GM12878 (cell line): ENCODE measurements at regions not wholly inside any gene's neighbourhood (a gene's known extent, or its start where the extent isn't known, plus 50 kb on each side); places are given as distances from the start of the nearest gene placed in this dataset.

ENCODE experiments used
- ATAC-seq: fragments of 200-7000 bp; cut with Tn5 transposase; 3 replicates; pipeline ENCODE4 v1.9.1; 2020; ENCODE audit warnings: mild to moderate bottlenecking, moderate library complexity
- BruUV-seq: library from RNA; stranded (reverse); fragments of 400-500 nt; replicated peaks from 2 replicates; lab custom pipeline; 2021; lab: Mats Ljungman, UMichigan
- CTCF ChIA-PET: fragments of 300-600 bp; sonication (Branson Sonifier 250); formaldehyde crosslinking; extraction: SDS; loops from one replicate; lab custom pipeline; 2021; ENCODE audit warnings: inconsistent platforms; lab: Yijun Ruan, JAX
- POLR2A ChIA-PET: fragments of 350-600 bp; formaldehyde crosslinking; extraction: SDS; loops from one replicate; lab custom pipeline; 2021; ENCODE audit warnings: inconsistent platforms; lab: Charles Lee
- RAD21 ChIA-PET: fragments of 300-600 bp; sonication (Branson Sonifier 250); formaldehyde crosslinking; loops from one replicate; lab custom pipeline; 2023; ENCODE audit warnings: antibody characterized with exemption; ENCODE audit not compliant: unreplicated experiment; lab: Charles Lee
- SMC1A ChIA-PET: fragments of 300-600 bp; sonication (Branson Sonifier 250); formaldehyde crosslinking; loops from one replicate; lab custom pipeline; 2023; ENCODE audit not compliant: unreplicated experiment, uncharacterized antibody; lab: Charles Lee
- DNase-seq: peaks from one replicate; pipeline ENCODE4 v3.0.0-alpha.2; 2011; ENCODE audit warnings: low read depth, low spot score
- FAIRE-seq: peaks from 3 replicates; lab custom pipeline; 2011; peaks lifted over from hg19 to GRCh38; lab: Jason Lieb, UNC
- H2AFZ ChIP-seq: 2 replicates; pipeline ENCODE4 v1.6.0; 2011; ENCODE audit warnings: low read depth, low read length, control low read depth; ENCODE audit not compliant: control insufficient read depth
- H3K27ac ChIP-seq: 2 replicates; pipeline ENCODE4 v1.5.1; 2011; ENCODE audit warnings: control low read depth; ENCODE audit not compliant: control insufficient read depth, insufficient read depth
- H3K27me3 ChIP-seq, 2 experiments: replicated peaks in 1 of 2; 2 replicates each; pipeline versions ENCODE4 v1.6.0 to v1.6.1; 2011; ENCODE audit warnings: low read length in 1 of 2; ENCODE audit not compliant: control insufficient read depth in 2 of 2, insufficient read depth in 2 of 2
- H3K36me3 ChIP-seq, 2 experiments: 2 replicates each; pipeline ENCODE4 v1.5.1; 2011; ENCODE audit warnings: low read length in 1 of 2; ENCODE audit not compliant: control insufficient read depth in 2 of 2, insufficient read depth in 2 of 2
- H3K4me1 ChIP-seq: 2 replicates; pipeline ENCODE4 v1.6.1; 2011; ENCODE audit warnings: mild to moderate bottlenecking, low read length, moderate library complexity, mixed read lengths; ENCODE audit not compliant: control insufficient read depth, insufficient read depth
- H3K4me2 ChIP-seq: 2 replicates; pipeline ENCODE4 v1.6.0; 2011; ENCODE audit warnings: control low read depth; ENCODE audit not compliant: control insufficient read depth, insufficient read depth
- H3K4me3 ChIP-seq: fragments of 200-600 bp; sonication (generic); 2 replicates; pipeline ENCODE4 v1.5.1; 2016
- H3K79me2 ChIP-seq: 2 replicates; pipeline ENCODE4 v1.6.0; 2011; ENCODE audit warnings: low read length; ENCODE audit not compliant: control insufficient read depth, insufficient read depth
- H3K9ac ChIP-seq: 2 replicates; pipeline ENCODE4 v1.8.0; 2011; ENCODE audit warnings: low read length, control low read depth, mixed read lengths; ENCODE audit not compliant: control insufficient read depth, insufficient read depth
- H3K9me3 ChIP-seq: replicated peaks from 3 replicates; pipeline ENCODE4 v1.5.1; 2011; ENCODE audit warnings: mild to moderate bottlenecking, low read length; ENCODE audit not compliant: control insufficient read depth, insufficient read depth
- H4K20me1 ChIP-seq: 2 replicates; pipeline ENCODE4 v1.6.0; 2011; ENCODE audit not compliant: control insufficient read depth, insufficient read depth
- DPF2 ChIP-seq: fragments of 450-650 bp; IDR thresholded peaks from 2 replicates; pipeline ENCODE4 v1.6.1; 2017; ENCODE audit warnings: mild to moderate bottlenecking
- HDAC6 ChIP-seq: fragments of 200-600 bp; sonication (generic); IDR thresholded peaks from one replicate; pipeline ENCODE4 v1.8.0; 2017; ENCODE audit warnings: antibody characterized with exemption; ENCODE audit not compliant: unreplicated experiment
- NKRF ChIP-seq: fragments of 450-650 bp; conservative IDR thresholded peaks from 2 replicates; pipeline ENCODE4 v1.6.1; 2017; ENCODE audit warnings: mild to moderate bottlenecking, moderate library complexity
- TARDBP ChIP-seq: IDR thresholded peaks from 2 replicates; pipeline ENCODE4 v1.6.1; 2016; ENCODE audit warnings: borderline replicate concordance
- WGBS: methylation state at CpG from one replicate; pipeline ENCODE4 v1.1.6; 2016; ENCODE audit warnings: low lambda C conversion rate; ENCODE audit not compliant: insufficient replicate concordance, insufficient coverage; ENCODE audit errors: missing lambda C conversion rate; 5-methylcytosine and 5-hydroxymethylcytosine counted together
- in situ Hi-C: fragments of 300-500 bp; cut with MboI; formaldehyde crosslinking; loops from 9 replicates; pipeline ENCODE4 v1.14.3; 2018; ENCODE audit warnings: mixed read lengths
- intact Hi-C: fragments of 100-400 bp; cut with micrococcal nuclease; formaldehyde crosslinking; loops from one replicate; pipeline ENCODE4 v1.14.2; 2022; ENCODE audit not compliant: unreplicated experiment

- H3K27ac ChIP-seq = no peak overlapping the region
These were observed 484.5 kb downstream of the KCNJ2 start for GRCh38 chr17:70653850-70654249.

More at GRCh38 chr17:70653850-70654249, 484.5 kb downstream of the KCNJ2 start:
- no peaks in the 10 kb centered on the region for H4K20me1 ChIP-seq
- H2AFZ ChIP-seq = no peak overlapping the region
- H3K36me3 ChIP-seq = no peaks in the 10 kb centered on the region
- H3K9me3 ChIP-seq = no peaks in the 10 kb centered on the region
- H3K9ac ChIP-seq = no peak overlapping the region
- ChIA-PET POLR2A (no interaction called here), RAD21 (no interaction called here), CTCF (interaction anchor here (1.0 kb wide), 1 partner anchor 102 kb away, joined by 3 read pairs; no protein-coding TSS in a partner anchor)
- in situ Hi-C loops = no loop called here
- no peaks in the 10 kb centered on the region for H3K4me1 ChIP-seq
- no peak overlapping the region for H3K4me3 ChIP-seq
- no TSS peak for BruUV-seq
- H3K27me3 ChIP-seq = no peaks in the 10 kb centered on the region
- H3K4me2 ChIP-seq = no peak overlapping the region
- FAIRE-seq = no peak
- no peaks in the 10 kb centered on the region for H3K79me2 ChIP-seq
- intact Hi-C loops = no loop called here
- DNase-seq = no peak
- no peak for TF ChIP-seq TARDBP
- no peak for TF ChIP-seq DPF2
- no peak for TF ChIP-seq HDAC6
- TF ChIP-seq NKRF = no peak
- TF ChIP-seq, all 136 proteins: peak for 0
- ATAC-seq = no peak
- SMC1A ChIA-PET = interaction anchor here (1.1 kb wide), 1 partner anchor 25 kb away, joined by 3 read pairs; no protein-coding TSS in a partner anchor
- WGBS = 37% methylated on average over 3 of the region's 3 CpGs
